ENCODE measurements at regions not wholly inside any gene's neighbourhood (a gene's known extent, or its start where the extent isn't known, plus 50 kb on each side); places are given as distances from the start of the nearest gene placed in this dataset.

DNA sequence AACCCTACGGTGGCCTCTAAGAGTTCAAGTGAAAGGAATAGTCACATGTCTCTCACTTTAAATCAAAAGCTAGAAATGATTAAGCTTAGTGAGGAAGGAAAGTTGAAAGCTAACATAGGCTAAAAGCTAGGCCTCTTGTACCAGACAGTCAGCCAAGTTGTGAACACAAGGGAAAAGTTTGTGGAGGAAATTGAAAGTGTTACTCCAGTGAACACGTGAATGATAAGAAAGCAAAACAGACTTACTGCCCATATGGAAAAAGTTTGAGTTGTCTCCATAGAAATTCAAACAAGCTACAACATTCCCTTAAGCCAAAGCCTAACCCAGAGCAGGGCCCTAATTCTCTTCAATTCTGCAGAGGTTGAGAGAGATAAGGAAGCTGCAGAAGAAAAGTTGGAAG lies 51.5 kb upstream of the RAB9B start:
- no peak for TF ChIP-seq POLR2A (IDR thresholded peaks at IDR 0.05; ENCODE audit: low read depth, low read length)
- TF ChIP-seq, protein P1, sequence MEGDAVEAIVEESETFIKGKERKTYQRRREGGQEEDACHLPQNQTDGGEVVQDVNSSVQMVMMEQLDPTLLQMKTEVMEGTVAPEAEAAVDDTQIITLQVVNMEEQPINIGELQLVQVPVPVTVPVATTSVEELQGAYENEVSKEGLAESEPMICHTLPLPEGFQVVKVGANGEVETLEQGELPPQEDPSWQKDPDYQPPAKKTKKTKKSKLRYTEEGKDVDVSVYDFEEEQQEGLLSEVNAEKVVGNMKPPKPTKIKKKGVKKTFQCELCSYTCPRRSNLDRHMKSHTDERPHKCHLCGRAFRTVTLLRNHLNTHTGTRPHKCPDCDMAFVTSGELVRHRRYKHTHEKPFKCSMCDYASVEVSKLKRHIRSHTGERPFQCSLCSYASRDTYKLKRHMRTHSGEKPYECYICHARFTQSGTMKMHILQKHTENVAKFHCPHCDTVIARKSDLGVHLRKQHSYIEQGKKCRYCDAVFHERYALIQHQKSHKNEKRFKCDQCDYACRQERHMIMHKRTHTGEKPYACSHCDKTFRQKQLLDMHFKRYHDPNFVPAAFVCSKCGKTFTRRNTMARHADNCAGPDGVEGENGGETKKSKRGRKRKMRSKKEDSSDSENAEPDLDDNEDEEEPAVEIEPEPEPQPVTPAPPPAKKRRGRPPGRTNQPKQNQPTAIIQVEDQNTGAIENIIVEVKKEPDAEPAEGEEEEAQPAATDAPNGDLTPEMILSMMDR (IDR thresholded peaks at IDR 0.05; ENCODE audit: extremely low read depth in 1 of 2, insufficient read depth in 1 of 2, low read depth in 1 of 2, low read length in 2 of 2), result no peak
- TF ChIP-seq, protein P2, sequence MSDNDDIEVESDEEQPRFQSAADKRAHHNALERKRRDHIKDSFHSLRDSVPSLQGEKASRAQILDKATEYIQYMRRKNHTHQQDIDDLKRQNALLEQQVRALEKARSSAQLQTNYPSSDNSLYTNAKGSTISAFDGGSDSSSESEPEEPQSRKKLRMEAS (IDR thresholded peaks at IDR 0.05; ENCODE audit: insufficient read depth, insufficient read length), result no peak
- no peak for TF ChIP-seq JUN (IDR thresholded peaks at IDR 0.05; ENCODE audit: borderline replicate concordance, insufficient read depth, insufficient read length, low read depth)
- TF ChIP-seq EZH2 (IDR thresholded peaks at IDR 0.05; ENCODE audit: borderline replicate concordance, low read depth, low read length, severe bottlenecking), result no peak
